Astrocyte (in vitro differentiated cells and primary cell): ENCODE measurements at regions not wholly inside any gene's neighbourhood (a gene's known extent, or its start where the extent isn't known, plus 50 kb on each side); places are given as distances from the start of the nearest gene placed in this dataset.

Experiments used
- DNase-seq: peaks from one replicate; pipeline ENCODE4 v3.0.0-alpha.2; 2010; ENCODE audit warnings: low read depth
- FAIRE-seq: peaks from 2 replicates; lab custom pipeline; 2011; peaks lifted over from hg19 to GRCh38; lab: Jason Lieb, UNC
- H2AFZ ChIP-seq: 2 replicates; pipeline ENCODE4 v1.6.0; 2012; ENCODE audit warnings: low read depth, low read length, inconsistent platforms
- H3K27ac ChIP-seq: 2 replicates; pipeline ENCODE4 v1.5.1; 2011; ENCODE audit warnings: low read depth, low read length, inconsistent platforms
- H3K27me3 ChIP-seq: 2 replicates; pipeline ENCODE4 v1.6.0; 2011; ENCODE audit warnings: low read length, inconsistent platforms; ENCODE audit not compliant: insufficient read depth
- H3K36me3 ChIP-seq: 2 replicates; pipeline ENCODE4 v1.5.1; 2011; ENCODE audit warnings: low read length, inconsistent platforms; ENCODE audit not compliant: insufficient read depth
- H3K4me1 ChIP-seq: 2 replicates; pipeline ENCODE4 v1.5.1; 2011; ENCODE audit warnings: low read length, inconsistent platforms; ENCODE audit not compliant: insufficient read depth
- H3K4me2 ChIP-seq: 2 replicates; pipeline ENCODE4 v1.6.0; 2012; ENCODE audit warnings: low read length, inconsistent platforms
- H3K4me3 ChIP-seq: 2 replicates; pipeline ENCODE4 v1.5.1; 2011; ENCODE audit warnings: low read depth, mild to moderate bottlenecking, low read length, inconsistent platforms; ENCODE audit not compliant: insufficient read depth
- H3K79me2 ChIP-seq: 2 replicates; pipeline ENCODE4 v1.6.0; 2012; ENCODE audit warnings: mild to moderate bottlenecking, low read length, inconsistent platforms; ENCODE audit not compliant: insufficient read depth
- H3K9ac ChIP-seq: 2 replicates; pipeline ENCODE4 v1.6.0; 2012; ENCODE audit warnings: mild to moderate bottlenecking, low read length, inconsistent platforms
- H3K9me3 ChIP-seq: 2 replicates; pipeline ENCODE4 v1.5.1; 2012; ENCODE audit warnings: low read depth, mild to moderate bottlenecking, low read length, inconsistent platforms; ENCODE audit not compliant: insufficient read depth
- H4K20me1 ChIP-seq: 2 replicates; pipeline ENCODE4 v1.6.0; 2012; ENCODE audit warnings: low read length, inconsistent platforms; ENCODE audit not compliant: insufficient read depth
- H3K27ac Mint-ChIP-seq: one replicate; pipeline ENCODE4 v1.8.0; 2021; ENCODE audit warnings: mild to moderate bottlenecking, mixed read lengths; ENCODE audit not compliant: unreplicated experiment
- H3K27me3 Mint-ChIP-seq: one replicate; pipeline ENCODE4 v1.8.0; 2021; ENCODE audit warnings: low read depth, mixed read lengths; ENCODE audit not compliant: unreplicated experiment
- H3K36me3 Mint-ChIP-seq: one replicate; pipeline ENCODE4 v1.8.0; 2021; ENCODE audit warnings: low read depth, mixed read lengths; ENCODE audit not compliant: unreplicated experiment
- H3K4me1 Mint-ChIP-seq: one replicate; pipeline ENCODE4 v1.8.0; 2021; ENCODE audit warnings: low read depth, mixed read lengths; ENCODE audit not compliant: unreplicated experiment
- H3K4me3 Mint-ChIP-seq: one replicate; pipeline ENCODE4 v1.8.0; 2021; ENCODE audit warnings: mild to moderate bottlenecking, moderate library complexity, mixed read lengths; ENCODE audit not compliant: unreplicated experiment
- H3K9me3 Mint-ChIP-seq: one replicate; pipeline ENCODE4 v1.8.0; 2021; ENCODE audit warnings: mild to moderate bottlenecking, mixed read lengths; ENCODE audit not compliant: unreplicated experiment
- CTCF ChIP-seq: IDR thresholded peaks from 2 replicates; pipeline ENCODE4 v1.5.1; 2011; ENCODE audit warnings: low read depth, mild to moderate bottlenecking, inconsistent platforms, low read length, moderate library complexity; ENCODE audit not compliant: insufficient read depth
- EZH2 ChIP-seq: IDR thresholded peaks from 2 replicates; pipeline ENCODE4 v1.6.1; 2012; ENCODE audit warnings: mild to moderate bottlenecking, low read length, inconsistent platforms; ENCODE audit not compliant: insufficient read depth

GRCh38 chr9:31364171-31364570 is 1020.3 kb upstream of the ACO1 start:
- H3K36me3 ChIP-seq: no peaks in the 10 kb centered on the region
- FAIRE-seq: no peak
- TF ChIP-seq CTCF (no peak), EZH2 (no peak)
- Mint-ChIP-seq H3K4me3 (no peak overlapping the region), H3K4me1 (no peaks in the 10 kb centered on the region), H3K27ac (no peak overlapping the region), H3K9me3 (no peaks in the 10 kb centered on the region), H3K36me3 (no peaks in the 10 kb centered on the region), H3K27me3 (no peaks in the 10 kb centered on the region)
- no peaks in the 10 kb centered on the region for H3K79me2 ChIP-seq
- no peaks in the 10 kb centered on the region for H3K27me3 ChIP-seq
- H3K4me1 ChIP-seq: no peaks in the 10 kb centered on the region
- no peaks in the 10 kb centered on the region for H4K20me1 ChIP-seq
- no peak overlapping the region for H3K27ac ChIP-seq
- no peak for DNase-seq
- no peaks in the 10 kb centered on the region for H3K9me3 ChIP-seq
- no peak overlapping the region for H3K4me2 ChIP-seq
- H2AFZ ChIP-seq: no peak overlapping the region
- no peak overlapping the region for H3K9ac ChIP-seq
- H3K4me3 ChIP-seq: no peak overlapping the region

GRCh38 chr9:31372799-31373587 is 1011.5 kb upstream of the ACO1 start:
- FAIRE-seq (no peak), DNase-seq (no peak)
- no peak overlapping the region for H2AFZ ChIP-seq
- H3K36me3 ChIP-seq: no peaks in the 10 kb centered on the region
- no peaks in the 10 kb centered on the region for H3K27me3 ChIP-seq
- H3K4me3 Mint-ChIP-seq: no peak overlapping the region
- H3K9me3 Mint-ChIP-seq: peaks cover 2% of the 10 kb centered on the region
- H3K4me3 ChIP-seq: no peak overlapping the region
- no peak overlapping the region for H3K4me2 ChIP-seq
- TF ChIP-seq EZH2: no peak
- H3K36me3 Mint-ChIP-seq: no peaks in the 10 kb centered on the region
- no peaks in the 10 kb centered on the region for H3K9me3 ChIP-seq
- no peak overlapping the region for H3K27ac ChIP-seq
- H3K79me2 ChIP-seq: no peaks in the 10 kb centered on the region
- no peaks in the 10 kb centered on the region for H3K27me3 Mint-ChIP-seq
- no peak overlapping the region for H3K9ac ChIP-seq
- H3K27ac Mint-ChIP-seq: no peak overlapping the region
- no peaks in the 10 kb centered on the region for H3K4me1 ChIP-seq
- H4K20me1 ChIP-seq: no peaks in the 10 kb centered on the region
- no peaks in the 10 kb centered on the region for H3K4me1 Mint-ChIP-seq

GRCh38 chr9:31377358-31377757 is 1007.1 kb upstream of the ACO1 start:
- Histone ChIP-seq H3K79me2 (no peaks in the 10 kb centered on the region), H3K9me3 (no peaks in the 10 kb centered on the region), H3K9ac (no peak overlapping the region), H3K27ac (no peak overlapping the region), H3K4me2 (no peak overlapping the region), H3K4me1 (no peaks in the 10 kb centered on the region), H3K36me3 (no peaks in the 10 kb centered on the region), H2AFZ (no peak overlapping the region), H4K20me1 (no peaks in the 10 kb centered on the region), H3K4me3 (no peak overlapping the region), H3K27me3 (no peaks in the 10 kb centered on the region)
- no peak for DNase-seq
- TF ChIP-seq EZH2 (no peak), CTCF (no peak)
- Mint-ChIP-seq H3K4me3 (no peak overlapping the region), H3K27ac (no peak overlapping the region), H3K27me3 (no peaks in the 10 kb centered on the region), H3K9me3 (peaks cover 2% of the 10 kb centered on the region), H3K4me1 (no peaks in the 10 kb centered on the region), H3K36me3 (no peaks in the 10 kb centered on the region)
- FAIRE-seq: no peak
